ENCODE measurements at regions not wholly inside any gene's neighbourhood (a gene's known extent, or its start where the extent isn't known, plus 50 kb on each side); places are given as distances from the start of the nearest gene placed in this dataset.
"Not testable (repeated sequence)": the region's sequence is repeated elsewhere in the genome, so short reads cannot be mapped to it uniquely, and the experiment has no call there.

GRCh38 chr1:60502506-60502905 is 428.9 kb upstream of the C1orf87 start:
- Histone ChIP-seq H3K4me2 (ENCODE audit: control insufficient read depth, extremely low read depth, insufficient read depth, low read depth, low read length) (no peak overlapping the region), H3K4me1 (ENCODE audit: control insufficient read depth, extremely low read depth, insufficient read depth, low read length) (no peaks in the 10 kb centered on the region), H2AFZ (ENCODE audit: control insufficient read depth, low read length) (no peak overlapping the region), H3K4me3 (ENCODE audit: control insufficient read depth in 2 of 3, extremely low read depth in 1 of 3, insufficient read depth in 2 of 3, low read depth in 1 of 3, low read length in 3 of 3) (no peak overlapping the region), H3K27ac (ENCODE audit: control insufficient read depth, insufficient read depth, low read length) (no peak overlapping the region), H3K79me2 (ENCODE audit: control insufficient read depth, insufficient read depth, low read length) (no peaks in the 10 kb centered on the region), H4K20me1 (ENCODE audit: control insufficient read depth, extremely low read depth, insufficient read depth, low read length) (no peaks in the 10 kb centered on the region), H3K9me3 (ENCODE audit: control insufficient read depth, low read depth, low read length) (no peaks in the 10 kb centered on the region), H3K27me3 (ENCODE audit: control insufficient read depth, extremely low read depth, insufficient read depth, low read length) (no peaks in the 10 kb centered on the region), H3K9me1 (ENCODE audit: control insufficient read depth, extremely low read depth, insufficient read depth, low read length) (no peaks in the 10 kb centered on the region), H3K9ac (ENCODE audit: control insufficient read depth, extremely low read depth, insufficient read depth, low read length) (no peak overlapping the region), H3K36me3 (ENCODE audit: control insufficient read depth in 2 of 2, extremely low read depth in 1 of 2, insufficient read depth in 2 of 2, low read length in 2 of 2) (no peaks in the 10 kb centered on the region)
- DNase-seq (ENCODE audit: low read depth, low spot score) (no peak), FAIRE-seq (no peak)
- no peak for TF ChIP-seq EZH2 (IDR thresholded peaks at IDR 0.05; ENCODE audit: low read length)
- TF ChIP-seq CTCF (optimal IDR thresholded peaks at IDR 0.05 in 1 of 3, IDR thresholded peaks at IDR 0.05 in 1 of 3, conservative IDR thresholded peaks at IDR 0.05 in 1 of 3; ENCODE audit: extremely low read depth in 1 of 3, insufficient read depth in 2 of 3, low read length in 3 of 3): no peak
- dilution Hi-C loops (cut with MboI; ENCODE audit: extremely low pct_ligation_motif_present, low sequenced_read_pairs): no loop called here

- H3K9me3 ChIP-seq (ENCODE audit: control insufficient read depth, low read depth, low read length); H3K9me1 ChIP-seq (ENCODE audit: control insufficient read depth, extremely low read depth, insufficient read depth, low read length); H3K79me2 ChIP-seq (ENCODE audit: control insufficient read depth, insufficient read depth, low read length); H3K4me3 ChIP-seq (ENCODE audit: control insufficient read depth in 2 of 3, extremely low read depth in 1 of 3, insufficient read depth in 2 of 3, low read depth in 1 of 3, low read length in 3 of 3); H3K36me3 ChIP-seq (ENCODE audit: control insufficient read depth in 2 of 2, extremely low read depth in 1 of 2, insufficient read depth in 2 of 2, low read length in 2 of 2); H3K9ac ChIP-seq (ENCODE audit: control insufficient read depth, extremely low read depth, insufficient read depth, low read length); H3K4me2 ChIP-seq (ENCODE audit: control insufficient read depth, extremely low read depth, insufficient read depth, low read depth, low read length); H3K4me1 ChIP-seq (ENCODE audit: control insufficient read depth, extremely low read depth, insufficient read depth, low read length); DNase-seq (ENCODE audit: low read depth, low spot score); H3K27ac ChIP-seq (ENCODE audit: control insufficient read depth, insufficient read depth, low read length); H4K20me1 ChIP-seq (ENCODE audit: control insufficient read depth, extremely low read depth, insufficient read depth, low read length); FAIRE-seq; H2AFZ ChIP-seq (ENCODE audit: control insufficient read depth, low read length); H3K27me3 ChIP-seq (ENCODE audit: control insufficient read depth, extremely low read depth, insufficient read depth, low read length): not testable (repeated sequence)
- dilution Hi-C loops (cut with MboI; ENCODE audit: extremely low pct_ligation_motif_present, low sequenced_read_pairs): loop anchor here (10.0 kb wide), 1 partner anchor 75 kb away; no protein-coding TSS in a partner anchor
Observed at GRCh38 chr1:60489916-60490480, 416.4 kb upstream of the C1orf87 start.

GRCh38 chr1:60488847-60489246 is 415.3 kb upstream of the C1orf87 start:
- Histone ChIP-seq H3K79me2 (ENCODE audit: control insufficient read depth, insufficient read depth, low read length) (no peaks in the 10 kb centered on the region), H3K9ac (ENCODE audit: control insufficient read depth, extremely low read depth, insufficient read depth, low read length) (no peak overlapping the region), H3K4me2 (ENCODE audit: control insufficient read depth, extremely low read depth, insufficient read depth, low read depth, low read length) (no peak overlapping the region), H4K20me1 (ENCODE audit: control insufficient read depth, extremely low read depth, insufficient read depth, low read length) (no peaks in the 10 kb centered on the region), H3K9me3 (ENCODE audit: control insufficient read depth, low read depth, low read length) (no peaks in the 10 kb centered on the region), H2AFZ (ENCODE audit: control insufficient read depth, low read length) (no peak overlapping the region), H3K27ac (ENCODE audit: control insufficient read depth, insufficient read depth, low read length) (no peak overlapping the region), H3K4me1 (ENCODE audit: control insufficient read depth, extremely low read depth, insufficient read depth, low read length) (no peaks in the 10 kb centered on the region), H3K36me3 (ENCODE audit: control insufficient read depth in 2 of 2, extremely low read depth in 1 of 2, insufficient read depth in 2 of 2, low read length in 2 of 2) (no peaks in the 10 kb centered on the region), H3K4me3 (ENCODE audit: control insufficient read depth in 2 of 3, extremely low read depth in 1 of 3, insufficient read depth in 2 of 3, low read depth in 1 of 3, low read length in 3 of 3) (no peak overlapping the region), H3K9me1 (ENCODE audit: control insufficient read depth, extremely low read depth, insufficient read depth, low read length) (no peaks in the 10 kb centered on the region), H3K27me3 (ENCODE audit: control insufficient read depth, extremely low read depth, insufficient read depth, low read length) (no peaks in the 10 kb centered on the region)
- TF ChIP-seq CTCF (optimal IDR thresholded peaks at IDR 0.05 in 1 of 3, IDR thresholded peaks at IDR 0.05 in 1 of 3, conservative IDR thresholded peaks at IDR 0.05 in 1 of 3; ENCODE audit: extremely low read depth in 1 of 3, insufficient read depth in 2 of 3, low read length in 3 of 3): no peak
- no peak for TF ChIP-seq EZH2 (IDR thresholded peaks at IDR 0.05; ENCODE audit: low read length)
- dilution Hi-C loops (cut with MboI; ENCODE audit: extremely low pct_ligation_motif_present, low sequenced_read_pairs): loop anchor here (10.0 kb wide), 1 partner anchor 74 kb away; no protein-coding TSS in a partner anchor
- DNase-seq (ENCODE audit: low read depth, low spot score) (no peak), FAIRE-seq (no peak)

All from keratinocyte (primary cell).